HUDEP-2 (cell line): ENCODE measurements at regions not wholly inside any gene's neighbourhood (a gene's known extent, or its start where the extent isn't known, plus 50 kb on each side); places are given as distances from the start of the nearest gene placed in this dataset.
"Not testable (repeated sequence)": the region's sequence is repeated elsewhere in the genome, so short reads cannot be mapped to it uniquely, and the experiment has no call there.

Experiments used
- DNase-seq, 76 experiments: peaks; one replicate each; lab custom pipeline; 2025; ENCODE audit not compliant: unreplicated experiment in 76 of 76; lab: John Stamatoyannopoulos, UW

- no peak for DNase-seq
Measured at GRCh38 chr2:173544641-173545363, 190.1 kb downstream of the CDCA7 start.

- DNase-seq: no peak
Measured at GRCh38 chr2:173545364-173545763, 190.7 kb downstream of the CDCA7 start.

- no peak for DNase-seq
Measured at GRCh38 chr2:173547499-173547898, 192.8 kb downstream of the CDCA7 start.

- no peak for DNase-seq
Measured at GRCh38 chr2:173550143-173550542, 195.5 kb downstream of the CDCA7 start.

- DNase-seq: no peak
Measured at GRCh38 chr2:173552531-173552930, 197.9 kb downstream of the CDCA7 start.

GRCh38 chr2:173553593-173553992 lies 198.9 kb downstream of the CDCA7 start:
- no peak for DNase-seq

GRCh38 chr2:173555833-173556232 lies 201.2 kb downstream of the CDCA7 start:
- no peak for DNase-seq

- no peak for DNase-seq
Measured at GRCh38 chr2:173556816-173557215, 202.1 kb downstream of the CDCA7 start.

- no peak for DNase-seq
Measured at GRCh38 chr2:173557497-173557896, 202.8 kb downstream of the CDCA7 start.

- DNase-seq: no peak
Measured at GRCh38 chr2:173567493-173567892, 212.8 kb downstream of the CDCA7 start.

- peak in 5 of 76 experiments; percentile 3 to 14 (median 9) for DNase-seq
Measured at GRCh38 chr2:173568054-173568453, 213.4 kb downstream of the CDCA7 start.

GRCh38 chr2:173571021-173571821 lies 216.5 kb downstream of the CDCA7 start:
- DNase-seq: peak in 2 of 76 experiments; percentile 1 to 5

GRCh38 chr2:173571887-173572680 lies 217.4 kb downstream of the CDCA7 start:
- no peak for DNase-seq

- DNase-seq: no peak
Measured at GRCh38 chr2:173572848-173573247, 218.2 kb downstream of the CDCA7 start.

GRCh38 chr2:173573782-173574181 lies 219.1 kb downstream of the CDCA7 start:
- not testable (repeated sequence) for DNase-seq

GRCh38 chr2:173574324-173575112 lies 219.8 kb downstream of the CDCA7 start:
- DNase-seq: no peak

- no peak for DNase-seq
Measured at GRCh38 chr2:173578404-173579107, 223.9 kb downstream of the CDCA7 start.

- DNase-seq: no peak
Measured at GRCh38 chr2:173580351-173580750, 225.7 kb downstream of the CDCA7 start.

GRCh38 chr2:173580956-173581355 lies 226.3 kb downstream of the CDCA7 start:
- DNase-seq: no peak

- no peak for DNase-seq
Measured at GRCh38 chr2:173583196-173583595, 228.5 kb downstream of the CDCA7 start.
